H9 (cell line): ENCODE measurements at regions not wholly inside any gene's neighbourhood (a gene's known extent, or its start where the extent isn't known, plus 50 kb on each side); places are given as distances from the start of the nearest gene placed in this dataset.

Experiments used
- DNase-seq: peaks from one replicate; pipeline ENCODE4 v3.0.0-alpha.2; 2017
- H2AFZ ChIP-seq: one replicate; pipeline ENCODE4 v1.6.1; 2013; ENCODE audit warnings: mild to moderate bottlenecking, low read length, control low read depth, moderate library complexity
- H2AK5ac ChIP-seq: 2 replicates; pipeline ENCODE4 v1.6.1; 2013; ENCODE audit warnings: low read length, control low read depth, mixed read lengths; ENCODE audit not compliant: insufficient read length
- H2BK120ac ChIP-seq: one replicate; pipeline ENCODE4 v1.6.1; 2013; ENCODE audit warnings: low read depth, mild to moderate bottlenecking, low read length, control low read depth, inconsistent platforms; ENCODE audit not compliant: poor library complexity, severe bottlenecking
- H2BK12ac ChIP-seq: 2 replicates; pipeline ENCODE4 v1.6.1; 2013; ENCODE audit warnings: low read length, control low read depth, mixed read lengths, low read depth; ENCODE audit not compliant: insufficient read length
- H2BK15ac ChIP-seq: 2 replicates; pipeline ENCODE4 v1.6.1; 2013; ENCODE audit warnings: low read depth, low read length, control low read depth
- H2BK20ac ChIP-seq: one replicate; pipeline ENCODE4 v1.6.1; 2013; ENCODE audit warnings: low read depth, mild to moderate bottlenecking, low read length, control low read depth, inconsistent platforms; ENCODE audit not compliant: poor library complexity, severe bottlenecking
- H2BK5ac ChIP-seq: 2 replicates; pipeline ENCODE4 v1.6.1; 2013; ENCODE audit warnings: low read length, control low read depth, mixed read lengths; ENCODE audit not compliant: insufficient read length
- H3K14ac ChIP-seq: 2 replicates; pipeline ENCODE4 v1.6.1; 2013; ENCODE audit warnings: low read length, control low read depth; ENCODE audit not compliant: insufficient read depth
- H3K18ac ChIP-seq: 2 replicates; pipeline ENCODE4 v1.6.1; 2013; ENCODE audit warnings: low read depth, mild to moderate bottlenecking, mixed read lengths, low read length, control low read depth; ENCODE audit not compliant: insufficient read length
- H3K23ac ChIP-seq: 2 replicates; pipeline ENCODE4 v1.6.1; 2013; ENCODE audit warnings: low read length, control low read depth, mixed read lengths, low read depth; ENCODE audit not compliant: insufficient read length
- H3K23me2 ChIP-seq: 2 replicates; pipeline ENCODE4 v1.6.1; 2013; ENCODE audit warnings: low read depth, mild to moderate bottlenecking, mixed read lengths, low read length, control low read depth; ENCODE audit not compliant: insufficient read length, poor library complexity, severe bottlenecking
- H3K27ac ChIP-seq: 2 replicates; pipeline ENCODE4 v1.5.1; 2013; ENCODE audit warnings: low read length, control low read depth, mixed read lengths, low read depth; ENCODE audit not compliant: insufficient read length
- H3K27me3 ChIP-seq: 2 replicates; pipeline ENCODE4 v1.6.1; 2013; ENCODE audit warnings: low read length, control low read depth, inconsistent platforms; ENCODE audit not compliant: insufficient read depth
- H3K4ac ChIP-seq: 2 replicates; pipeline ENCODE4 v1.6.1; 2013; ENCODE audit warnings: low read depth, mild to moderate bottlenecking, control low read depth, inconsistent platforms, low read length, moderate library complexity
- H3K4me1 ChIP-seq: 2 replicates; pipeline ENCODE4 v1.6.1; 2013; ENCODE audit warnings: low read length, control low read depth, inconsistent platforms; ENCODE audit not compliant: insufficient read depth
- H3K4me2 ChIP-seq: 2 replicates; pipeline ENCODE4 v1.6.1; 2013; ENCODE audit warnings: low read length, control low read depth, mixed read lengths; ENCODE audit not compliant: insufficient read length, insufficient read depth
- H3K56ac ChIP-seq: 2 replicates; pipeline ENCODE4 v1.6.1; 2013; ENCODE audit warnings: low read depth, mild to moderate bottlenecking, mixed read lengths, low read length, control low read depth; ENCODE audit not compliant: insufficient read length
- H3K79me1 ChIP-seq: 2 replicates; pipeline ENCODE4 v1.6.1; 2013; ENCODE audit warnings: low read depth, mild to moderate bottlenecking, moderate library complexity, low read length, control low read depth, inconsistent platforms; ENCODE audit not compliant: insufficient read depth, poor library complexity, severe bottlenecking
- H3K79me2 ChIP-seq: 2 replicates; pipeline ENCODE4 v1.6.1; 2013; ENCODE audit warnings: low read length, control low read depth, inconsistent platforms; ENCODE audit not compliant: insufficient read depth
- H3K9ac ChIP-seq: 2 replicates; pipeline ENCODE4 v1.6.1; 2013; ENCODE audit warnings: low read length, control low read depth, mixed read lengths; ENCODE audit not compliant: insufficient read length; ENCODE audit errors: extremely low read depth
- H3K9me3 ChIP-seq: one replicate; pipeline ENCODE4 v1.6.1; 2013; ENCODE audit warnings: low read depth, low read length, inconsistent platforms; ENCODE audit not compliant: control insufficient read depth
- H3T11ph ChIP-seq: one replicate; pipeline ENCODE4 v1.6.1; 2013; ENCODE audit warnings: mild to moderate bottlenecking, low read length, control low read depth, inconsistent platforms
- H4K20me1 ChIP-seq: one replicate; pipeline ENCODE4 v1.6.1; 2013; ENCODE audit not compliant: control insufficient read depth, insufficient read length, insufficient read depth
- H4K5ac ChIP-seq: 2 replicates; pipeline ENCODE4 v1.6.1; 2013; ENCODE audit warnings: low read depth, mild to moderate bottlenecking, mixed read lengths, low read length, control low read depth; ENCODE audit not compliant: insufficient read length
- H4K8ac ChIP-seq: replicated peaks from 2 replicates; pipeline ENCODE4 v1.6.1; 2013; ENCODE audit warnings: low read length, control low read depth, mixed read lengths, low read depth; ENCODE audit not compliant: insufficient read length
- H4K91ac ChIP-seq: 2 replicates; pipeline ENCODE4 v1.6.1; 2013; ENCODE audit warnings: low read depth, mild to moderate bottlenecking, moderate library complexity, mixed read lengths, low read length, control low read depth; ENCODE audit not compliant: insufficient read length
- H3K27ac Mint-ChIP-seq, 3 experiments: 2 replicates in 2 of 3; 3 replicates in 1 of 3; pipeline ENCODE4 v1.8.0; 2020 to 2021; ENCODE audit warnings: mixed read lengths in 3 of 3, mild to moderate bottlenecking in 1 of 3, moderate library complexity in 1 of 3
- H3K27me3 Mint-ChIP-seq: 2 replicates; pipeline ENCODE4 v1.8.0; 2021; ENCODE audit warnings: low read depth, mild to moderate bottlenecking, moderate library complexity, mixed read lengths
- H3K36me3 Mint-ChIP-seq, 3 experiments: 2 replicates in 2 of 3; 3 replicates in 1 of 3; pipeline ENCODE4 v1.8.0; 2020 to 2021; ENCODE audit warnings: low read depth in 3 of 3, mixed read lengths in 3 of 3; ENCODE audit not compliant: insufficient read depth in 1 of 3
- H3K4me1 Mint-ChIP-seq, 2 experiments: 2 replicates each; pipeline ENCODE4 v1.8.0; 2020; ENCODE audit warnings: mixed read lengths in 2 of 2
- H3K4me3 Mint-ChIP-seq, 2 experiments: 2 replicates in 1 of 2; 3 replicates in 1 of 2; pipeline ENCODE4 v1.8.0; 2020 to 2021; ENCODE audit warnings: mild to moderate bottlenecking in 2 of 2, mixed read lengths in 2 of 2, moderate library complexity in 1 of 2
- H3K9me3 Mint-ChIP-seq, 2 experiments: 2 replicates in 1 of 2; 3 replicates in 1 of 2; pipeline ENCODE4 v1.8.0; 2020; ENCODE audit warnings: mild to moderate bottlenecking in 2 of 2, mixed read lengths in 2 of 2, moderate library complexity in 1 of 2
- CTCF ChIP-seq: fragments of 200-600 bp; sonication (generic); conservative IDR thresholded peaks from 3 replicates; pipeline ENCODE4 v1.8.0; 2021; ENCODE audit warnings: antibody characterized with exemption, mild to moderate bottlenecking
- WGBS: extraction: QIAGEN DNeasy Blood & Tissue Kit; methylation state at CpG from one replicate; pipeline ENCODE4 v1.1.7; 2013; ENCODE audit warnings: missing lambda C conversion rate, low lambda C conversion rate, mixed read lengths; ENCODE audit not compliant: insufficient read length; ENCODE audit errors: extremely low coverage; 5-methylcytosine and 5-hydroxymethylcytosine counted together

- Mint-ChIP-seq H3K4me3 (no peak overlapping the region), H3K36me3 (no peaks in the 10 kb centered on the region), H3K4me1 (peaks cover 9 to 11% of the 10 kb centered on the region in 2 experiments), H3K27ac (no peak overlapping the region), H3K9me3 (no peaks in the 10 kb centered on the region), H3K27me3 (no peaks in the 10 kb centered on the region)
- Histone ChIP-seq H2AFZ (no peak overlapping the region), H2BK5ac (no peak overlapping the region), H3K27ac (no peak overlapping the region), H4K20me1 (no peaks in the 10 kb centered on the region), H4K5ac (no peak overlapping the region), H2AK5ac (no peak overlapping the region), H3K18ac (no peak overlapping the region), H3K23me2 (no peaks in the 10 kb centered on the region), H4K91ac (no peak overlapping the region), H2BK12ac (no peak overlapping the region), H3K9me3 (no peaks in the 10 kb centered on the region), H3K79me1 (no peaks in the 10 kb centered on the region), H3K27me3 (no peaks in the 10 kb centered on the region), H3K9ac (no peak overlapping the region), H3K79me2 (no peaks in the 10 kb centered on the region), H2BK120ac (no peak overlapping the region), H4K8ac (no peak overlapping the region), H2BK20ac (no peak overlapping the region), H3K4me2 (no peak overlapping the region), H3K4ac (no peak overlapping the region), H2BK15ac (no peak overlapping the region), H3T11ph (no peak overlapping the region), H3K56ac (no peak overlapping the region), H3K14ac (no peak overlapping the region), H3K4me1 (no peaks in the 10 kb centered on the region; the same call in 1 of the 2 replicates), H3K23ac (no peak overlapping the region)
- no peak for DNase-seq
- no CpG with 5 or more reads among the region's 4 CpGs for WGBS
- no peak for TF ChIP-seq CTCF
These were observed 104.4 kb downstream of the RPL22L1 start for GRCh38 chr3:170765419-170766078.
